GM12891 (cell line): ENCODE measurements at regions not wholly inside any gene's neighbourhood (a gene's known extent, or its start where the extent isn't known, plus 50 kb on each side); places are given as distances from the start of the nearest gene placed in this dataset.

Experiments used
- POLR2A ChIP-seq: IDR thresholded peaks from 2 replicates; pipeline ENCODE4 v1.6.1; 2011; ENCODE audit warnings: low read depth, low read length, control low read depth
- POLR2AphosphoS5 ChIP-seq: IDR thresholded peaks from 2 replicates; pipeline ENCODE4 v1.6.1; 2011; ENCODE audit warnings: low read depth, low read length, control low read depth
- TAF1 ChIP-seq: IDR thresholded peaks from 2 replicates; pipeline ENCODE4 v1.6.1; 2011; ENCODE audit warnings: low read depth, low read length, control low read depth

GRCh38 chr6:14274016-14274415 lies 156.4 kb downstream of the CD83 start:
- TF ChIP-seq POLR2AphosphoS5 (no peak), POLR2A (no peak), TAF1 (no peak)
